ENCODE measurements at regions not wholly inside any gene's neighbourhood (a gene's known extent, or its start where the extent isn't known, plus 50 kb on each side); places are given as distances from the start of the nearest gene placed in this dataset.

DNA sequence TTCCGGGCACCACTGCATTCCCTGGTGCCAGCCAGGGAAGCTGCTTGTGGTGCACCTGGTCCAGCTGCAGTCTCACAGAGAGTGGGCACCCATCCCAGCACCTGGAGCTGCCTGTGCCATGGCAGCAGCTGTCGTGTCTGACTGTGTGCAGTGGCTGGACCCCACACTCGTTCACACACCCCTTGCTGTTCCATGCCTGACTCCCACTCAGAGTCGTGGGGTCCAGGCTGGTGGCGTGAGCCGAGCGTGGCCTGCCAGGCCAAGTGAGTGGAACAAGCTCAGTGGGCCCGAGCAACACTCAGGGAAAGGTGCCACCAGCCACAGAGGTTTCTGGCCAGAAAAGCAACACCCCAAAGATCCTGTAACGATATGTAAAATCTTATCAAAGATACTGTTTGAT is 97.2 kb upstream of the KCNK1 start:
- DNase-seq (ENCODE audit: low read depth, low spot score): no peak

- DNase-seq (ENCODE audit: low read depth, low spot score): peak; percentile 17
Measured at GRCh38 chr1:233518344-233518743, 95.6 kb upstream of the KCNK1 start.

GRCh38 chr1:233520261-233521191 is 93.4 kb upstream of the KCNK1 start:
- DNase-seq (ENCODE audit: low read depth, low spot score): peak; percentile 75

DNA sequence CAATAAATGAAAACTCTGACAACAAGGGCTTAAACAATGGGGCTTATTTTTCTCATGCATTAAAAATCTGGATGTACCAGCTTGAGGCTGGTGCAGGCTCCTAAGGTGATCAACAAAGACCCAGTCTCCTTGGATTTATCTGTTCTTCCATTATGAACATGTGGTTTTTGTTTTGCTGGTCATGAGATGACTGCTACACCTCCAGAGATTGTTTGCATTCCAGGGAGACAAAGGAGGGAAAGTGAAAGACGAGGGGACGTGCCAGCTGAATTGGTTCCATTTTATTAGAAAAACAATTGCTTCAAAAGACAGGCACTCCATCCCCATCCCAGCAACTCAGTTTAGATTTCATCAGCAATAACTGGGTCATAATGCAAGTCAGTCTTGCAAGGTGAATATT is 90.9 kb upstream of the KCNK1 start:
- DNase-seq (ENCODE audit: low read depth, low spot score): peak; percentile 46

GRCh38 chr1:233527818-233528217 is 86.1 kb upstream of the KCNK1 start:
- DNase-seq (ENCODE audit: low read depth, low spot score): no peak

GRCh38 chr1:233530665-233531386 is 83.1 kb upstream of the KCNK1 start:
- no peak for DNase-seq (ENCODE audit: low read depth, low spot score)

DNA sequence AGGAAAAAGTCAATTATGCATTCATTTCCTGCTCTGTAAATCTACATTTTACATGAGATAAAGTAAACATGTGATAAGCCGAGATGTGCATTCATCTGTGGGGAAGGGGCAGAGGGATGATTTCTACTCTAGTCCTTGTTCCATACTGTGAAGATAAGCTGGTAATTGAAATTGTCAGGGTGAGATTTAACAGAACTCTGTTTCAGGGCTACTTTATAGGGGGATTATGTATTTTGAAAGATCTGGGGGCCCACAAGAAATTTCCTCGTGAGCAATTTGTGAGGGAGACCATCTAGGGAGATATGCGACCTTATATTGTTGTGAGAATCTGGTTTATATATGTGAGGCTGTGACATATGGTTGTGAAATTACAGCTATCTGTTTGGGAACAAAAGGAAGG is 73.1 kb upstream of the KCNK1 start:
- no peak for DNase-seq (ENCODE audit: low read depth, low spot score)

GRCh38 chr1:233543338-233544255 is 70.3 kb upstream of the KCNK1 start:
- DNase-seq (ENCODE audit: low read depth, low spot score): peak; percentile 79

DNA sequence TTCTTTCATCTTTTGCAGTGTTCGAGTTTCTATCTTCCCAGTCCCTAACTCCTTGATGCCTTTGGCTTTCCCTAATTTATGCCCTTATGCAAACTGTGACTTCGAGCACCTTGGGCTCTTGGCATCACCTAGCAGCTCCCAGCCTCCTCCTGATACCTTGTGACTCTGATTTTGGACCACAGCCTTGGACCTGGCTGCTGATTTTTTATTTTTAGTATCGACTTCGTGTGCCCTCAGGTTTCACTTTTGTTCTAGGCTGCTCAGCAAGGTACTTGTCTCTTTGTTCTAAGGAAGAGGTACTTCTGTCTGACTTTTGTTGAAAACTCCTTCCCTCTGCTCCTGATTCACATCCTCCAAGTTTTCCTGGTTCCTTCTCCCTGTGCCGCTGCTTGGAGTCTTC is 69.6 kb upstream of the KCNK1 start:
- DNase-seq (ENCODE audit: low read depth, low spot score): no peak

GRCh38 chr1:233547726-233548125 is 66.2 kb upstream of the KCNK1 start:
- no peak for DNase-seq (ENCODE audit: low read depth, low spot score)

- no peak for DNase-seq (ENCODE audit: low read depth, low spot score)
Measured at GRCh38 chr1:233549404-233549803, 64.5 kb upstream of the KCNK1 start.

GRCh38 chr1:233549917-233550316 is 64.0 kb upstream of the KCNK1 start:
- DNase-seq (ENCODE audit: low read depth, low spot score): no peak

DNA sequence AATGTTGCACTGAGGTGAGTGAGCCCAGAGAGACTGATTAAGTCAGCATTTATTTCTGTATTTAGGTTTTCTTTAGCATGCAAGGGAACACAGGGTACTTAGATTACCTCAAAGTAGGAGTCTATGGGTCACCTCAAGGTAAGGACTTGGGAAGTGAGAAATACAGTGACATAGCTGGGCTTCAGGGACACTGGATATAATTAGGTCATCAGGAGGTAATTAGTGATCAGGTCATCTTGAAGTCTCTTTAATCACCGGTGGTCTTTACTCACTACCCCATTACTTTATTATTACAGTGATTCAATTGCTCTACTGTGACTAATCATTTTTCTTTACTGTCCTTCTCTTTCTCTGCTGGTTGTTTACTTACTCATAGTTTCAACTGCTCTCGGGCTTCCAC is 59.9 kb upstream of the KCNK1 start:
- no peak for DNase-seq (ENCODE audit: low read depth, low spot score)

DNA sequence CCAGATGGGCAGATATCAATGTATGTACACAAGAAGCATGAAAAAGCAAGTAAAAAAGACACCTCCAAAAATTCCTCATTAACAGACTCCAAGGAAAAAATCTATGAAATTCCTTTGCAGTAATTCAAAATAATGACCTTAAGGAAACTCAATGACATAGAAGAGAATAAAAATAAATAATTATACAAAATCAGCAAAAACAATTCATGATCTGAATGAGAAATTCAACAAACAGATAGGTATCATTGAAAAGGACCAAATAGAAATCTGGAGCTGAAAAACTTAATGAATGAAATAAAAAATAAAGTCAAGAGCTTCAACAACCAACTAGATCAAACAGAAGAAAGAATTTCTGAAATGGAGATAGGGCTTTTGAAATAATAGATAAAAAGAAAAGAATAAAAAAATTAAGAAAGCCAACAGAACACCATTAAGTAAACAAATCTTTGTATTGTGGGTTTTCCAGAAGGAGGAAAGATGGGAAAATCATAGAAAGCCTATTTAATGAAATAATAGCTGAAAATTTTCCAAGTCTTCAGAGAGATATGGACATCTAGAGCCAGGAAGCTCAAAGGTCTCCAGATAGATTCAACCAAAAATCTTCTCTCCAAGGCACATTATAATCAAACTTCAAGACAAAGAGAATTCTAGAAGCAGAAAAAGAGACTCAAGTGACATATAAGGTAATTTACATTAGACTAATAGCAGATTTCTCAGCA is 52.0 kb upstream of the KCNK1 start:
- no peak for DNase-seq (ENCODE audit: low read depth, low spot score)
